Liver (tissue), 8 donors: ENCODE measurements at regions not wholly inside any gene's neighbourhood (a gene's known extent, or its start where the extent isn't known, plus 50 kb on each side); places are given as distances from the start of the nearest gene placed in this dataset.

Experiments used
- DNase-seq: peaks from one replicate; pipeline ENCODE4 v3.0.0-alpha.2; 2017; ENCODE audit warnings: low spot score
- H3K27ac ChIP-seq, 2 donors: one replicate each; pipeline ENCODE4 v1.7.0; 2013; ENCODE audit warnings: inconsistent platforms in 2 of 2, low read length in 2 of 2, control low read depth in 1 of 2, low read depth in 1 of 2, mild to moderate bottlenecking in 1 of 2
- H3K27me3 ChIP-seq, 4 donors: one replicate each; pipeline versions ENCODE4 v1.6.1 to v1.7.0; 2013; ENCODE audit warnings: low read length in 3 of 4, inconsistent platforms in 1 of 4, mild to moderate bottlenecking in 1 of 4, moderate library complexity in 1 of 4; ENCODE audit not compliant: control insufficient read depth in 4 of 4, insufficient read depth in 4 of 4
- H3K36me3 ChIP-seq, 4 donors: one replicate each; pipeline versions ENCODE4 v1.6.1 to v1.7.0; 2013; ENCODE audit warnings: low read length in 3 of 4, mild to moderate bottlenecking in 3 of 4, low read depth in 1 of 4, moderate library complexity in 1 of 4; ENCODE audit not compliant: control insufficient read depth in 4 of 4, insufficient read depth in 3 of 4
- H3K4me1 ChIP-seq, 4 donors: one replicate each; pipeline versions ENCODE4 v1.6.1 to v1.7.0; 2013; ENCODE audit warnings: low read length in 3 of 4, mild to moderate bottlenecking in 3 of 4, moderate library complexity in 1 of 4; ENCODE audit not compliant: control insufficient read depth in 4 of 4, insufficient read depth in 4 of 4
- H3K4me3 ChIP-seq, 3 donors: one replicate each; pipeline versions ENCODE4 v1.6.1 to v1.7.0; 2013; ENCODE audit warnings: low read length in 3 of 3, control low read depth in 1 of 3, low read depth in 1 of 3, mild to moderate bottlenecking in 1 of 3
- H3K9ac ChIP-seq, 2 donors: one replicate each; pipeline ENCODE4 v1.7.0; 2013; ENCODE audit warnings: low read length in 2 of 2, mild to moderate bottlenecking in 2 of 2, moderate library complexity in 2 of 2, control low read depth in 1 of 2, low read depth in 1 of 2
- H3K9me3 ChIP-seq, 4 donors: one replicate each; pipeline versions ENCODE4 v1.6.1 to v1.7.0; 2013; ENCODE audit warnings: low read length in 3 of 4; ENCODE audit not compliant: control insufficient read depth in 4 of 4
- CTCF ChIP-seq: fragments of 150-350 bp; IDR thresholded peaks from 2 replicates; pipeline ENCODE4 v1.5.1; 2017; ENCODE audit warnings: improper control_type of control experiment, low read depth, low read length; ENCODE audit not compliant: missing input control
- FOXA2 ChIP-seq: IDR thresholded peaks from 2 replicates; pipeline ENCODE4 v1.6.1; 2016; ENCODE audit warnings: antibody characterized with exemption
- GABPA ChIP-seq, 2 donors: IDR thresholded peaks in 1 of 2; conservative IDR thresholded peaks in 1 of 2; 2 replicates each; pipeline ENCODE4 v1.6.1; 2016; ENCODE audit warnings: antibody characterized with exemption in 2 of 2, mild to moderate bottlenecking in 1 of 2, moderate library complexity in 1 of 2
- HNF4G ChIP-seq: IDR thresholded peaks from 2 replicates; pipeline ENCODE4 v1.6.1; 2016; ENCODE audit warnings: antibody characterized with exemption
- JUND ChIP-seq, 2 donors: IDR thresholded peaks; 2 replicates each; pipeline ENCODE4 v1.6.1; 2016; ENCODE audit warnings: antibody characterized with exemption in 2 of 2
- NR2F2 ChIP-seq: IDR thresholded peaks from 2 replicates; pipeline ENCODE4 v1.6.1; 2016; ENCODE audit warnings: antibody characterized with exemption
- RXRA ChIP-seq, 2 donors: IDR thresholded peaks; 2 replicates each; pipeline ENCODE4 v1.6.1; 2017 to 2018; ENCODE audit warnings: antibody characterized with exemption in 2 of 2, mild to moderate bottlenecking in 1 of 2
- SP1 ChIP-seq: IDR thresholded peaks from 2 replicates; pipeline ENCODE4 v1.6.1; 2018; ENCODE audit warnings: antibody characterized with exemption, mild to moderate bottlenecking
- TAF1 ChIP-seq: conservative IDR thresholded peaks from 2 replicates; pipeline ENCODE4 v1.6.1; 2016; ENCODE audit warnings: antibody characterized with exemption, mild to moderate bottlenecking
- YY1 ChIP-seq: IDR thresholded peaks from 2 replicates; pipeline ENCODE4 v1.6.1; 2016; ENCODE audit warnings: antibody characterized with exemption, mild to moderate bottlenecking
- ZBTB33 ChIP-seq: IDR thresholded peaks from 2 replicates; pipeline ENCODE4 v1.6.1; 2016; ENCODE audit warnings: antibody characterized with exemption
- whole genome bisulfite sequencing: extraction: QIAGEN DNeasy Blood & Tissue Kit; methylation state at CpG from one replicate; pipeline ENCODE4 v1.1.7; 2013; 5-methylcytosine and 5-hydroxymethylcytosine counted together
- TF ChIP-seq, protein P1 (sequence below): IDR thresholded peaks from 2 replicates; pipeline ENCODE4 v1.6.1; 2016; ENCODE audit warnings: antibody characterized with exemption
- TF ChIP-seq, protein P2 (sequence below): IDR thresholded peaks from 2 replicates; pipeline ENCODE4 v1.6.1; 2016; ENCODE audit warnings: antibody characterized with exemption, mild to moderate bottlenecking
- donor health status: healthy.
- donor health status: healthy.
- donor health status: healthy.
- donor health status: healthy.
- donor health status: healthy.

- Histone ChIP-seq H3K27me3 (no peaks in the 10 kb centered on the region), H3K4me3 (no peak overlapping the region), H3K4me1 (peaks cover under 1 to 8% (median 6%) of the 10 kb centered on the region in 4 donors), H3K27ac (no peak overlapping the region), H3K36me3 (no peaks in the 10 kb centered on the region), H3K9ac (no peak overlapping the region), H3K9me3 (no peaks in the 10 kb centered on the region)
- WGBS, result 85% methylated on average over 4 of the region's 4 CpGs
- DNase-seq, result no peak
- no peak for TF ChIP-seq SP1
Measured at GRCh38 chr19:28554321-28555091, 658.4 kb downstream of the UQCRFS1 start.

DNA sequence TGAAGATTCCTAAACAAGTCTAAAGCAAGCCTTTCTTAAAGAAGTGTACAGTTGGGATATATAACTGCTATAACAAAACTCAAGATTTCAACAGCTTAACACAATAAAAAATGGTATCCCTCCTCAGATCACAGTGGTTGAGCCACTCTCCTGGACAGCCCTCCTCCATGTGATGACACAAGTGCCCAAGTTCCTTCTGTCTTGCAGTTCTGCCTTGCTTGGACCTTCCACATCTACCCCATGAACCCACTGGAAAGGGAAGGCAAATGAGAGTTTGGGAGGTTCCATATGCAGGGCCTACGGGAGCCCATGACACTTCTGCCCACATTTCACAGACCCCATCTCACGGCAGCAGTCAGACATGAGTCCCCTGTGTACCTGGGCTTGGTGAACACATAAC is 659.2 kb downstream of the UQCRFS1 start:
- no peak for DNase-seq
- Histone ChIP-seq H3K36me3 (no peaks in the 10 kb centered on the region), H3K27me3 (no peaks in the 10 kb centered on the region), H3K4me1 (peaks cover 2 to 10% (median 8%) of the 10 kb centered on the region in 4 donors), H3K9me3 (no peaks in the 10 kb centered on the region), H3K4me3 (no peak overlapping the region), H3K9ac (no peak overlapping the region), H3K27ac (no peak overlapping the region)
- WGBS, result 94% methylated on average over 2 of the region's 2 CpGs
- TF ChIP-seq YY1 (no peak), FOXA2 (no peak), ZBTB33 (no peak), NR2F2 (no peak), JUND (IDR thresholded peaks at IDR 0.05) (no peak), SP1 (no peak), GABPA (IDR thresholded peaks at IDR 0.05 in 1 of 2, conservative IDR thresholded peaks at IDR 0.05 in 1 of 2) (no peak), CTCF (no peak), TAF1 (no peak), RXRA (IDR thresholded peaks at IDR 0.05) (no peak), HNF4G (no peak)
- TF ChIP-seq, protein P1, sequence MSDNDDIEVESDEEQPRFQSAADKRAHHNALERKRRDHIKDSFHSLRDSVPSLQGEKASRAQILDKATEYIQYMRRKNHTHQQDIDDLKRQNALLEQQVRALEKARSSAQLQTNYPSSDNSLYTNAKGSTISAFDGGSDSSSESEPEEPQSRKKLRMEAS, result no peak
- TF ChIP-seq, protein P2, sequence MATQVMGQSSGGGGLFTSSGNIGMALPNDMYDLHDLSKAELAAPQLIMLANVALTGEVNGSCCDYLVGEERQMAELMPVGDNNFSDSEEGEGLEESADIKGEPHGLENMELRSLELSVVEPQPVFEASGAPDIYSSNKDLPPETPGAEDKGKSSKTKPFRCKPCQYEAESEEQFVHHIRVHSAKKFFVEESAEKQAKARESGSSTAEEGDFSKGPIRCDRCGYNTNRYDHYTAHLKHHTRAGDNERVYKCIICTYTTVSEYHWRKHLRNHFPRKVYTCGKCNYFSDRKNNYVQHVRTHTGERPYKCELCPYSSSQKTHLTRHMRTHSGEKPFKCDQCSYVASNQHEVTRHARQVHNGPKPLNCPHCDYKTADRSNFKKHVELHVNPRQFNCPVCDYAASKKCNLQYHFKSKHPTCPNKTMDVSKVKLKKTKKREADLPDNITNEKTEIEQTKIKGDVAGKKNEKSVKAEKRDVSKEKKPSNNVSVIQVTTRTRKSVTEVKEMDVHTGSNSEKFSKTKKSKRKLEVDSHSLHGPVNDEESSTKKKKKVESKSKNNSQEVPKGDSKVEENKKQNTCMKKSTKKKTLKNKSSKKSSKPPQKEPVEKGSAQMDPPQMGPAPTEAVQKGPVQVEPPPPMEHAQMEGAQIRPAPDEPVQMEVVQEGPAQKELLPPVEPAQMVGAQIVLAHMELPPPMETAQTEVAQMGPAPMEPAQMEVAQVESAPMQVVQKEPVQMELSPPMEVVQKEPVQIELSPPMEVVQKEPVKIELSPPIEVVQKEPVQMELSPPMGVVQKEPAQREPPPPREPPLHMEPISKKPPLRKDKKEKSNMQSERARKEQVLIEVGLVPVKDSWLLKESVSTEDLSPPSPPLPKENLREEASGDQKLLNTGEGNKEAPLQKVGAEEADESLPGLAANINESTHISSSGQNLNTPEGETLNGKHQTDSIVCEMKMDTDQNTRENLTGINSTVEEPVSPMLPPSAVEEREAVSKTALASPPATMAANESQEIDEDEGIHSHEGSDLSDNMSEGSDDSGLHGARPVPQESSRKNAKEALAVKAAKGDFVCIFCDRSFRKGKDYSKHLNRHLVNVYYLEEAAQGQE, result no peak
